Left renal cortex interstitium (tissue), 4 donors: ENCODE measurements at regions not wholly inside any gene's neighbourhood (a gene's known extent, or its start where the extent isn't known, plus 50 kb on each side); places are given as distances from the start of the nearest gene placed in this dataset.

Experiments used
- DNase-seq, 4 donors: peaks; one replicate each; pipeline ENCODE4 v3.0.0-alpha.2; 2013; ENCODE audit warnings: low read depth in 4 of 4, low spot score in 2 of 4, missing footprints in 1 of 4

DNA sequence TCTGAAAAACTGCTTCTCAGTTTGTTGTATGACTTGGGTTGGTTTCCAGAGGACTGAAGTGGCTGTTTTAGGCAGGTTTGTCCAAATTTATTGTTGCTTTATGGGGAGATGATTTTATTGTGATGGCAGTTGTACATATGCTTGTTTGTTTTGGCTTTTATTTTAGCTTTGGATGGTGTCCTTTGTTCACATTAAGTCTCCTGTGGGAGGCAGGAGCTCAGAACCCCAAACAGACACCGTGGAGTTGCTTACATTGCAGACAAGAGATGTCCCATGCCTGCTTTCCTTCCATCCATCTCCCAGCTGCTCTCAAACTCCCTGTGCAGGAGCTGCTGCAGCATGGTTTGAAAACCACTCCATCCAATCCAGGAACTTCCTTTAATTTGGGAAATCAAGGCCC, 414.7 kb downstream of the LPIN1 start:
- DNase-seq = no peak

DNA sequence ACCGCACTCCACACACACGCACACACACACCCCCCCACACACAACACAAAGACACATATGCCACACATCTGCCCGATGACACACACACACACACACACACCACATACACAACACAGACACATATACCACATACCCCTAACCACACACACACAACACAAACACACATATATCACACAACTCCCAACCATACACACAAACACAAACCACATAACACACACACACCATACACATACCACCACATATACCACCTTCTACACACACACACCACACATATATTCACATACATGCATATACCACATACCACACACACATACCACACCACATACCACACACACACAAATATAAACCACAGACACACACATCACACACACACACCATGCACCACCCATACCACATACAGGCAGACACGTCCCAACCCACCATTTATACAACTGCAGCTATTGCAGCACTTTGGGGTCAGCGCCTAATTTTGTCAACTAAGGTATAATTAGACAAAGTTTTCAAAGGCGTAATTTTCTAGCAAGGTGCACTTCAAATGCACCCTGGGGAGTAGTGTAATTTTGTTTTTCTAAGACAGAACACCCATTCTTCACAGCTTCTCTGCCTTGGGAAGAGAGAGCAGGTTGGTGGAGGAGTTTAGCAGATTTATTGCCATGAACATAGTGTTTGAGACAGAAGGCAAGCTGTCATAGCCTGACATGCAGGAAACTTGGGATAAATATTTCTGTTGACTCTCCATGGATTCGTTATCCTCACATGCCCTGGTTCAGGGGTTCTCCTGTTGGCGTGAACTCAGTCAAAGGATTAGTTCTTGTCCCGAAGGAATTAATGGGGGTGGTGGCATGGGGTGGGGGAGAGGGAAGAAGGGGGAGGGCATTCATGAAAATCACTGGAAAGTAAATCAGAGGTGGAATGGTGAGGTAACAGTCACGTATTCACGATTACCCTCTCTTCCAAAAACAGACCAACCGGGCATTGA, 416.1 kb downstream of the LPIN1 start:
- DNase-seq = no peak

GRCh38 chr2:12163866-12164265, 417.4 kb downstream of the LPIN1 start:
- DNase-seq = no peak

- no peak for DNase-seq
Measured at GRCh38 chr2:12164689-12165088, 418.3 kb downstream of the LPIN1 start.

GRCh38 chr2:12167525-12168317, 421.3 kb downstream of the LPIN1 start:
- DNase-seq = no peak

DNA sequence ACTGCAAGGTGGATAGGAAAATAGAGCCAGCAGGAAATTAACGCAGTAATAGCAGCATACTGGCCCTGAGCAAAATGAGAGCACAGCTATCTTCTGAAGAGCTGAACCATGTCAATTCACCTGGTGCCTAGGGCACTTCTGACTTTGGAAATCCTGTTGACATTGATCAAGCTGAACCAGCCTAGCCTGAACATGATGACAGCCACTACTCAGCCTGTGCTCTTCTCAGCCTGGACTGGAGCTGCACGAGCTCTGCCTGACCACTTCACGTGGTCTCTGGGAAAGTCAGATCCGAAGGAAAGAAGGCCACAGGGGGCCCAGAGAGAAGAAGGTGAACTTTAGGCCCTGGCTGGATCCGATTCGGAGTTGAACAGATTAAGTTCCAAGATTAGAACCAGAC, 421.9 kb downstream of the LPIN1 start:
- DNase-seq = no peak

DNA sequence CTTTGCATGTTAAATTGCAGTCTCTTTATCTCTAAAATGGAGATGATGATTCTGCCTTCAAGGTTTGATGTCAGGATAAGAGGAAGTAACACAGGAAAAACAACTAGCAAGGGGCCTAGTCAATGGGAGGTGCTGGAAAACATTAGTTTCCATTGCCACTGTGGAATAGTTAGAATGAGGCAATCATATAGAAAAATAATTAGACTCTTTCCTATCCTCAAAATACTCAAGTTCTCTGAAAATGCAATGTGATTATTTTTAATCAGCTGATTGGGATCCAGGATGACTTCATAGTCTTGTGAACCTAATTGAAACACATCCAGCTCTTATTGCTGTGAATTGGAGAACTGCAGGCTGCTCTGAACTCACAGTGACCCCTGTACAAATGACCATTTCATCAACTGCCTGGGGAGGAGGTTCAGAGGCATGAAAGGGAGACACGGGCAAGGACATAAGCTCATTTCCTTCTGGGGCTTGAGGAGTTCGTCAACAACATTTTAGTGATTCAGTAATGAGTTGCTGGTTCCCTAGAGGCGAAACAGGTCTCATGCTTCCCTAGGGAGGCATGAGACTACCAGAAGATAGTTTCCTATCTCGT, 422.5 kb downstream of the LPIN1 start:
- DNase-seq = peak in 1 of 4 donors; percentile 70

DNA sequence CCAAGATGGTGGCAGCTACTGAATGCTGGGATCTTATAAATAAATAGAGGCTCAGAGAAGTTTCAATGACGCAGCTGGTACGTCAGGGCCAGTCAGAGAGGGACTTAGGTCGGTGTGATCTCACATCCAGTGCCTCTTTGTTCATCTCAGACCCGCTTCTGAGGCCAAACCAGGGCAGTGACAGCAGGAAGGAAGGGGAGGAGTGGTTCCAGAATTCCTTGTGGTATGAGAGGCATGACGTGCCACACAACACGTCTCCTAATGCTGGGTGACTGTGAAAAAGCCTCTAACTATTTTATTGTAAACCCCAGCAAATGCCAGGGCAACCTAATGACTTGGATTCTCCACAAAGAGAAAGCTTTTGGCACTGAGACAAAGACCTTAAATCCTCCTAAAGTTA, 423.3 kb downstream of the LPIN1 start:
- DNase-seq = peak in 1 of 4 donors; percentile 49

DNA sequence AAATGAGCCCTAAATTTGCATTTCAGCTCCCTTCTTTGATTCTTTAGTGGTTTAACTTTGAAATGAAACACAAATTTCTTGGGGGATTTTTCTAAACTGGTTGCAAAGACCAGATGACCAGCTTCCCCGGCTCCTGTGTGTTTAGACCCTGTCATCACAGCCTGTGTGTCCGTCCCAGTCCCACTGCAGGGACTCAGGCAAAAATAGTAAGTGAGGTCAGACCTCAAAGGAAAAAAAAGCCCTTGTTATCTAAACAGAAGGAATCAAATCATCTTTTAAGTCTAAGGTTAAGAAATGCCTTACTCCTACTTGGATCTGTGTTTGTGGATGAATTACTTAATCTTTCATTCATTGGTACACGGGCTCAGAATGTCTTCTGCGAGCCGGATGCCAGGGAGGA, 423.7 kb downstream of the LPIN1 start:
- DNase-seq = no peak

DNA sequence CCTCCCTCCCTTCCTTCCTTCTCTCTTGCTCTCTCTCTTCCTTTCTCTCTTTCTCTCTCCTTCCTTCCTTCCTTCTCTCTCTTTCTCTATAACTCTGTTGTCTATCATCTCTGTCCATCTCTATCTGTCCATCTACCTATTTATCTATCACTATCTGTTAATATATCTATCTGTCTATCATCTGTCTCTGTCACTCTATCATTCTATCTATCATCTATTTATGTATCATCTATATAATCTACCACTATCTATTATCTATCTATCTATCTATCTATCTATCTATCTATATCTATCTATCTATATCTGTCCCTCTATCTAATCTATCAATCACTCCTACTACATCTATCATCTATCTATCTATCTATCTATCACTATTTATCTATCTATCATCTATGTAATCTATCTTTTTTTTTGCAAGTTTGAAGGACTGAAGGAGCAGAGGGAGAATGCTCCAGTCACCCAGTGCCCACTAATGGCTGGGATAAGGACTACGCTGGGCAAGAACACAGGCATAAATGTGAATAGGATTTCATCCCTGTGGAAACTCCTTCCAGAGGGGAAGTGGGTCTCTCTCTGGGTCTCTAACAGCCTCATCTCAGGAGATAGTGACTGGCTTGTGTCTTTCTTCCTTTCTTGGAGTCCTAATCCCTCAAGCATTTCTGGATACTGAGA, 427.0 kb downstream of the LPIN1 start:
- DNase-seq = no peak

DNA sequence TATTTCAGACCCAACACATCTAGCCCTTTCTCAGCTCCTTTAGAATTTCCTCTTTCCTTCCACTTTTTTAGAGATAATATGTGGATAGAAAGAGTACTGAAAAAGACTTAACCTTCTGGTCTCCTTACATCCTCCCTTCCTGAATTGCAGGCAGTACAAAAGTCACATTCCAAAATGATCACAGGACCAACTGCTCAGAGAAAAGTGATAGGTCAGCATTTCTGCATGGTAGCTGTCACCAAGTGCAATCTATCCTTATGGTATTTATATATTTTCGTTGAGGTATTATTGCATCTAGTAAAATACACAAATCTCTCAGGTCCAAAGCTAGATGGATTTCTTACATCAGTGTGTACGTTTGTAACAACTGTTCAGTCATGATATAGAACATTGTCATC, 427.5 kb downstream of the LPIN1 start:
- DNase-seq = no peak

DNA sequence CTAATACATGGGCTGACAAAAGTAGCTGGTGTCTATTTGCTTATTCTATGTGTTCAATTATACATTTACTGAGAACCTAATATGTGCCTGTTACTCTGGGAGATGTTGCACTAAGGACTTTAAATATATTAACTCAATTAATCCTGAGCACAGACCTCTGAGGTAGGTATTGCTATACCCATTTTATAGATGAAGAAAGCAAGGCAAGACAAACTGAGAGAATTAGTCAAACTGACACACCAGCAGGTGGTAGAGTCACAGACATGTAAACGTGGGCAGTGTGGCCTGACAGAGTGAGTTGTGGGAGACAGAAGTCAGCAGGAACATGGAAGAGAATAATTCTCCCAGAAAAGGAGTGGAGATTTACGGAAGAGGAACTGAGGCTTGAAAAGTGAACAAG, 428.9 kb downstream of the LPIN1 start:
- no peak for DNase-seq

DNA sequence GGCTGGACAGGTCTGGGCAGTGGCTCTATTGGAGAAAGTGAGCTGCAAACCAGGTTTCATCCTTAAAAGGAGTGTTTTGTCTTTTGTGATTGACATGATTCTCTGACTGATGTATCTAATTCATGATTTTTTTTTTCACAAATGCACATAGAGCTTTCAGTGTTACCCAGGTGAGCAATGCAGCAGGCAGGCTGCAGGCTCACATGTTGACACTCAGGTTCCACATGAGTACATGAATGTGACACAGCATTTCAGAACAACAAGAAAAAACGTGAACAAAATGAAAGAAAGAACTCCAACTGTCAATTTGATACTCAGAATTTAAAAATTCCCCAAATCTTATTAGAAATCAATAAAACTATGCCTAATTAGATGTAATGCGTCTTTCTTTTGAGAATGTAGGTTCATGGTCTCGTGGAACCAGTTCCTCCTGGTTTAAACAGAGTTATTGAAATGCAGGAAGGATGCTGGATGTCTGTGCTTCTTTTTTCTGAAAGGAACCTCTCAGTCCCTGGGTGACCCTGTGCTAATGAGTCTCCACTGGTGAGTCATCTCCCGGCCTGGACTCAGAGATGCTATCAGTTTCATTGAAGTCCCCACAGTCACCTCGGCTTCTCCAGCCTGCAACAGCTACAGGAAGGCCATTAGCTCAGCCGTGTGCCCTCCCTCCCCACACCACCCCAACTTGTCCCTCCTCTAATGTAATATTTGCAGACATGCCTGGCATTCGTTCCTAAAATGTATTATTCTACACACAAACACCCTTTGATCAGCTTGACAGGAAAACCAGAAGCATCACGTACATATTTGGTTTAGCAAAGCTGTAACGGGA, 430.4 kb downstream of the LPIN1 start:
- no peak for DNase-seq

GRCh38 chr2:12177455-12178288, 431.2 kb downstream of the LPIN1 start:
- peak in 2 of 4 donors; percentile 57 to 59 for DNase-seq

GRCh38 chr2:12178289-12179080, 432.1 kb downstream of the LPIN1 start:
- no peak for DNase-seq

DNA sequence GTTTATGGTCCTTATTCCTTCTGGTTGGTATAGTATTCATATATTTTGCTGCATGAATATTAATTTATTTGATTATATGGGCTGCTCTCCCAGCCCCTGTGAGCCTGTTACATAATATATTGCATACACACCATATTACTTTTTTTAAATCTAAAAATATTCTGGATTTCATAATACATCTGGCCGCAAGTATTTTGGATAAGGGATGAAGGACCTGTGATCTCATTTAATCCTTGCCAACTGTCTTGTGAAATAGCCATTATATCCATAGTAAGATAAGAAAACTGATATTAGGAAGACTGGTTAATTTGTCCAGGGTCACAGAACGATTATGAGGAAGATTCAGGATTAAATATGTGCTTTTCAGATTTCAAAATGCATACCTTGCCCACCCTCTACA, 433.6 kb downstream of the LPIN1 start:
- no peak for DNase-seq

DNA sequence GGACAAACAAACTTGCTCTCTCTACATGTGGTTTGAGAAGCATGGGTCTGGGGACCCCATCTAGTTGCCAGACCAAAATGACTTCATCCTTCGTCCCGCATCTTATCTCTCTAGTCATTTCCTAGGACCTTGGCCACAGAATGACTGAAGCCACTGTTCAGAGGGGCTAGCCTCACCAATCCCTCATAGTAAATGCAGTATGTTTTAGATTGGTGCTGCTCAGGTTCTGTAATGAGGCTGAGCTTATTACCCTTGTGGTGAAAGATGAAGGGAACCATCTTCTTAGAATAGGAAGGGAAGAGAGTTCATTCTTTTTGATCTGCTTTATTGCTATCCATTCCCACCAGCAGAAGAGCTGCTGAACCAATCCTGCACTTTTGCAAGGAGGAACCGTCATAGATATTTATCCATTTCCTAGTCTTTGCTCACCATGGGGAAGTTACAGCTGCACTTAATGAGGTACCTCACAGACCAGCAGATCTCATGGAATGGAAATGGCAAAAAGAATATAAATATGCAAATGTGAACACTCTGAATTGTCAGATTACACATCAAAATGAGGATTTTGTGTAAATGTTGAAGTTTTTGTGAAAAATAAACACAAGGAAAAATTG, 436.7 kb downstream of the LPIN1 start:
- no peak for DNase-seq

DNA sequence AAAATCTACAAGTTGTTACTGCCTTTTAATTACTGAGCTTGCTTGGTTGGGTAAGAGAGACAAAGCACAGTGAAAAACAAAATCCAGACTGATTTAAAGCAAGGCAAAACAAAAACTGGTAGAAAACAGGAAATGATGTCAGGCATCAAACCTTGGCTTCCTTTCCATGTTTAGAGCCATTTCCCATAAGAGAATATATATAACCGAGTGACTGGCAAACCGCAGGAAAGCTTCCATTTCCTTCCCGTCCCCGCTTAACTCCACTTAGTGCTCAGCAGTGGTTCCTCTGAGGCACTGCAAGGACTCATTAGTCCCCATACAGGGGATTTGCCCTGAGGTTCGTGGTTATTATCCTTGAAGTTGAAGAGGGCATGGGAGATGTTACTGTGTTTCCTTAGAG, 446.3 kb downstream of the LPIN1 start:
- DNase-seq = no peak
